Hippocampal formation (tissue), 2 donors: ENCODE measurements at regions not wholly inside any gene's neighbourhood (a gene's known extent, or its start where the extent isn't known, plus 50 kb on each side); places are given as distances from the start of the nearest gene placed in this dataset.
"Not testable (repeated sequence)": the region's sequence is repeated elsewhere in the genome, so short reads cannot be mapped to it uniquely, and the experiment has no call there.

ENCODE experiments used
- DNase-seq, 2 donors: peaks; one replicate each; lab custom pipeline; 2025; lab: John Stamatoyannopoulos, UW

GRCh38 chrX:40373641-40374040 lies 207.1 kb upstream of the ATP6AP2 start:
- DNase-seq, result no peak

GRCh38 chrX:40373025-40373424 lies 207.7 kb upstream of the ATP6AP2 start:
- no peak for DNase-seq

- no peak for DNase-seq
Observed at GRCh38 chrX:40371376-40371775, 209.4 kb upstream of the ATP6AP2 start.

- DNase-seq, result no peak
Observed at GRCh38 chrX:40368611-40369061, 212.1 kb upstream of the ATP6AP2 start.

GRCh38 chrX:40366661-40367060 lies 214.1 kb upstream of the ATP6AP2 start:
- no peak for DNase-seq

GRCh38 chrX:40362291-40362690 lies 218.5 kb upstream of the ATP6AP2 start:
- not testable (repeated sequence) for DNase-seq

GRCh38 chrX:40360557-40360956 lies 220.2 kb upstream of the ATP6AP2 start:
- DNase-seq, result no peak

GRCh38 chrX:40359593-40359992 lies 221.2 kb upstream of the ATP6AP2 start:
- no peak for DNase-seq

GRCh38 chrX:40358994-40359393 lies 221.8 kb upstream of the ATP6AP2 start:
- DNase-seq, result no peak

- no peak for DNase-seq
Observed at GRCh38 chrX:40349251-40349650, 231.5 kb upstream of the ATP6AP2 start.

GRCh38 chrX:40346379-40346778 lies 234.4 kb upstream of the ATP6AP2 start:
- DNase-seq, result no peak

GRCh38 chrX:40343319-40343718 lies 237.5 kb upstream of the ATP6AP2 start:
- no peak for DNase-seq

- no peak for DNase-seq
Observed at GRCh38 chrX:40340116-40340515, 240.7 kb upstream of the ATP6AP2 start.

- no peak for DNase-seq
Observed at GRCh38 chrX:40333344-40333743, 235.6 kb upstream of the BCOR start.

GRCh38 chrX:40331762-40332161 lies 234.0 kb upstream of the BCOR start:
- no peak for DNase-seq

GRCh38 chrX:40331353-40331752 lies 233.6 kb upstream of the BCOR start:
- DNase-seq, result no peak

- DNase-seq, result no peak
Observed at GRCh38 chrX:40329616-40330015, 231.9 kb upstream of the BCOR start.

GRCh38 chrX:40327085-40327484 lies 229.3 kb upstream of the BCOR start:
- no peak for DNase-seq

- DNase-seq, result no peak
Observed at GRCh38 chrX:40326186-40326965, 228.6 kb upstream of the BCOR start.

GRCh38 chrX:40325161-40325560 lies 227.4 kb upstream of the BCOR start:
- no peak for DNase-seq

- no peak for DNase-seq
Observed at GRCh38 chrX:40323977-40324376, 226.2 kb upstream of the BCOR start.

GRCh38 chrX:40320819-40321218 lies 223.1 kb upstream of the BCOR start:
- DNase-seq, result no peak

GRCh38 chrX:40318801-40319200 lies 221.0 kb upstream of the BCOR start:
- DNase-seq, result no peak

- DNase-seq, result no peak
Observed at GRCh38 chrX:40318076-40318475, 220.3 kb upstream of the BCOR start.
